HEK293 (cell line): ENCODE measurements at regions not wholly inside any gene's neighbourhood (a gene's known extent, or its start where the extent isn't known, plus 50 kb on each side); places are given as distances from the start of the nearest gene placed in this dataset.

Experiments
- CTCF ChIA-PET: fragments of 350-600 bp; formaldehyde crosslinking; extraction: SDS; loops from one replicate; lab custom pipeline; 2021; ENCODE audit warnings: antibody characterized with exemption; lab: Yijun Ruan, JAX
- POLR2A ChIA-PET: fragments of 300-600 bp; formaldehyde crosslinking; extraction: SDS; loops from one replicate; lab custom pipeline; 2020; ENCODE audit warnings: antibody characterized with exemption, inconsistent platforms; lab: Yijun Ruan, JAX
- H3K27ac ChIP-seq: fragments of 200-500 bp; sonication (Bioruptor generic); 2 replicates; pipeline ENCODE4 v1.5.1; 2014; ENCODE audit warnings: low read depth, low read length, control low read depth, inconsistent platforms; ENCODE audit errors: extremely low read depth
- H3K36me3 ChIP-seq, 2 experiments: fragments of 200-500 bp in 1 of 2; sonication (Bioruptor generic) in 1 of 2; 1 replicate in 1 of 2; 2 replicates in 1 of 2; pipeline ENCODE4 v1.5.1; 2014 to 2017; ENCODE audit warnings: inconsistent platforms in 2 of 2, low read length in 2 of 2; ENCODE audit not compliant: control insufficient read depth in 2 of 2, insufficient read depth in 1 of 2
- H3K4me1 ChIP-seq: fragments of 200-500 bp; sonication (Bioruptor generic); 2 replicates; pipeline ENCODE4 v1.5.1; 2014; ENCODE audit warnings: mild to moderate bottlenecking, low read length, inconsistent platforms; ENCODE audit not compliant: control insufficient read depth, insufficient read depth
- H3K4me3 ChIP-seq: 2 replicates; pipeline ENCODE4 v1.5.1; 2011; ENCODE audit warnings: low read depth, mild to moderate bottlenecking, control low read depth, low read length, moderate library complexity
- H3K9me3 ChIP-seq: fragments of 200-500 bp; sonication (Bioruptor generic); 2 replicates; pipeline ENCODE4 v1.5.1; 2014; ENCODE audit warnings: low read depth, low read length, inconsistent platforms; ENCODE audit not compliant: control insufficient read depth, insufficient read depth
- AEBP2 ChIP-seq: fragments of 450-650 bp; formaldehyde crosslinking; IDR thresholded peaks from 2 replicates; pipeline ENCODE4 v1.5.1; 2016; ENCODE audit warnings: missing biosample characterization, missing genetic modification characterization, borderline replicate concordance
- BCL11A ChIP-seq: fragments of 450-650 bp; formaldehyde crosslinking; IDR thresholded peaks from 2 replicates; pipeline ENCODE4 v1.5.1; 2016; ENCODE audit warnings: low read depth, missing biosample characterization, missing genetic modification characterization
- GLI4 ChIP-seq: fragments of 450-650 bp; formaldehyde crosslinking; IDR thresholded peaks from 2 replicates; pipeline ENCODE4 v1.5.1; 2016; ENCODE audit warnings: missing biosample characterization, missing genetic modification characterization
- MZF1 ChIP-seq: fragments of 450-650 bp; formaldehyde crosslinking; IDR thresholded peaks from 2 replicates; pipeline ENCODE4 v1.5.1; 2017; ENCODE audit warnings: missing biosample characterization, missing genetic modification characterization, borderline replicate concordance
- OVOL3 ChIP-seq: fragments of 450-650 bp; formaldehyde crosslinking; IDR thresholded peaks from 2 replicates; pipeline ENCODE4 v1.5.1; 2016; ENCODE audit warnings: missing biosample characterization, missing genetic modification characterization
- SCRT1 ChIP-seq: fragments of 450-650 bp; formaldehyde crosslinking; IDR thresholded peaks from 2 replicates; pipeline ENCODE4 v1.5.1; 2016; ENCODE audit warnings: missing biosample characterization, missing genetic modification characterization, borderline replicate concordance
- SP3 ChIP-seq: fragments of 450-650 bp; formaldehyde crosslinking; IDR thresholded peaks from 2 replicates; pipeline ENCODE4 v1.5.1; 2016; ENCODE audit warnings: missing biosample characterization, missing genetic modification characterization
- YY2 ChIP-seq: fragments of 450-650 bp; formaldehyde crosslinking; IDR thresholded peaks from 2 replicates; pipeline ENCODE4 v1.5.1; 2016; ENCODE audit warnings: missing biosample characterization, missing genetic modification characterization
- ZBTB20 ChIP-seq: fragments of 450-650 bp; formaldehyde crosslinking; IDR thresholded peaks from 2 replicates; pipeline ENCODE4 v1.5.1; 2016; ENCODE audit warnings: missing biosample characterization, missing genetic modification characterization
- ZBTB6 ChIP-seq: fragments of 450-650 bp; formaldehyde crosslinking; IDR thresholded peaks from 2 replicates; pipeline ENCODE4 v1.5.1; 2017; ENCODE audit warnings: missing biosample characterization, missing genetic modification characterization
- ZFP3 ChIP-seq: fragments of 450-650 bp; formaldehyde crosslinking; IDR thresholded peaks from 2 replicates; pipeline ENCODE4 v1.5.1; 2016; ENCODE audit warnings: low read depth, missing biosample characterization, missing genetic modification characterization
- ZFP69B ChIP-seq: fragments of 450-650 bp; formaldehyde crosslinking; IDR thresholded peaks from 2 replicates; pipeline ENCODE4 v1.5.1; 2016; ENCODE audit warnings: missing biosample characterization, missing genetic modification characterization
- ZIC2 ChIP-seq: fragments of 450-650 bp; formaldehyde crosslinking; IDR thresholded peaks from 2 replicates; pipeline ENCODE4 v1.5.1; 2016; ENCODE audit warnings: missing biosample characterization, missing genetic modification characterization
- ZNF10 ChIP-seq: fragments of 450-650 bp; formaldehyde crosslinking; IDR thresholded peaks from 2 replicates; pipeline ENCODE4 v1.5.1; 2017; ENCODE audit warnings: missing biosample characterization, missing genetic modification characterization
- ZNF114 ChIP-seq: fragments of 450-650 bp; formaldehyde crosslinking; IDR thresholded peaks from 2 replicates; pipeline ENCODE4 v1.5.0; 2017; ENCODE audit warnings: missing biosample characterization, missing genetic modification characterization
- ZNF146 ChIP-seq: fragments of 450-650 bp; formaldehyde crosslinking; IDR thresholded peaks from 2 replicates; pipeline ENCODE4 v1.5.1; 2016; ENCODE audit warnings: missing biosample characterization, missing genetic modification characterization
- ZNF175 ChIP-seq: fragments of 450-650 bp; formaldehyde crosslinking; IDR thresholded peaks from 2 replicates; pipeline ENCODE4 v1.5.1; 2016; ENCODE audit warnings: missing biosample characterization, missing genetic modification characterization
- ZNF221 ChIP-seq: fragments of 450-650 bp; formaldehyde crosslinking; IDR thresholded peaks from 2 replicates; pipeline ENCODE4 v1.5.1; 2017; ENCODE audit warnings: missing biosample characterization, missing genetic modification characterization, borderline replicate concordance
- ZNF239 ChIP-seq: fragments of 450-650 bp; formaldehyde crosslinking; IDR thresholded peaks from 2 replicates; pipeline ENCODE4 v1.5.1; 2016; ENCODE audit warnings: missing biosample characterization, missing genetic modification characterization
- ZNF426 ChIP-seq: fragments of 450-650 bp; formaldehyde crosslinking; IDR thresholded peaks from 2 replicates; pipeline ENCODE4 v1.5.1; 2017; ENCODE audit warnings: missing biosample characterization, missing genetic modification characterization, mild to moderate bottlenecking, inconsistent platforms, moderate library complexity
- ZNF626 ChIP-seq: fragments of 450-650 bp; sonication (Bioruptor Pico); formaldehyde crosslinking; IDR thresholded peaks from 2 replicates; pipeline ENCODE4 v1.5.1; 2018; ENCODE audit warnings: missing biosample characterization, missing genetic modification characterization, inconsistent platforms
- ZNF639 ChIP-seq: fragments of 450-650 bp; formaldehyde crosslinking; IDR thresholded peaks from 2 replicates; pipeline ENCODE4 v1.5.1; 2016; ENCODE audit warnings: missing biosample characterization, missing genetic modification characterization
- ZNF654 ChIP-seq: fragments of 450-650 bp; formaldehyde crosslinking; IDR thresholded peaks from 2 replicates; pipeline ENCODE4 v1.5.1; 2016; ENCODE audit warnings: low read depth, missing biosample characterization, missing genetic modification characterization
- ZNF692 ChIP-seq: fragments of 450-650 bp; formaldehyde crosslinking; IDR thresholded peaks from 2 replicates; pipeline ENCODE4 v1.5.1; 2016; ENCODE audit warnings: missing biosample characterization, missing genetic modification characterization
- ZNF704 ChIP-seq: fragments of 450-650 bp; formaldehyde crosslinking; IDR thresholded peaks from 2 replicates; pipeline ENCODE4 v1.5.1; 2016; ENCODE audit warnings: missing biosample characterization, missing genetic modification characterization

- Histone ChIP-seq H3K9me3 (no peaks in the 10 kb centered on the region), H3K4me3 (no peak overlapping the region), H3K4me1 (no peaks in the 10 kb centered on the region), H3K36me3 (no peaks in the 10 kb centered on the region), H3K27ac (no peak overlapping the region)
- no peak for TF ChIP-seq ZFP3 (tag by site-specific recombination)
- no peak for TF ChIP-seq ZNF10 (tag by site-specific recombination)
- no peak for TF ChIP-seq OVOL3 (tag by site-specific recombination)
- no peak for TF ChIP-seq MZF1 (tag by site-specific recombination)
- no peak for TF ChIP-seq SCRT1 (tag by site-specific recombination)
- TF ChIP-seq ZNF704 (tag by site-specific recombination): no peak
- TF ChIP-seq ZNF426 (tag by site-specific recombination): no peak
- TF ChIP-seq ZNF239: no peak
- TF ChIP-seq ZIC2 (tag by site-specific recombination): no peak
- TF ChIP-seq ZNF221 (tag by site-specific recombination): no peak
- TF ChIP-seq ZNF692 (tag by site-specific recombination): no peak
- no peak for TF ChIP-seq ZBTB20
- no peak for TF ChIP-seq ZFP69B (tag by site-specific recombination)
- TF ChIP-seq ZNF654 (tag by site-specific recombination): no peak
- no peak for TF ChIP-seq ZNF175 (tag by site-specific recombination)
- TF ChIP-seq BCL11A (tag by site-specific recombination): no peak
- TF ChIP-seq YY2 (tag by site-specific recombination): no peak
- ChIA-PET POLR2A (no interaction called here), CTCF (no interaction called here)
Measured at GRCh38 chr2:61722800-61723199, 131.1 kb downstream of the FAM161A start.

GRCh38 chr2:61722318-61722717, 131.5 kb downstream of the FAM161A start:
- TF ChIP-seq ZNF146 (tag by site-specific recombination) (no peak), YY2 (tag by site-specific recombination) (no peak)
- Histone ChIP-seq H3K9me3 (no peaks in the 10 kb centered on the region), H3K4me3 (no peak overlapping the region), H3K27ac (no peak overlapping the region), H3K36me3 (no peaks in the 10 kb centered on the region), H3K4me1 (no peaks in the 10 kb centered on the region)
- POLR2A ChIA-PET: no interaction called here
- CTCF ChIA-PET: interaction anchor here (0.5 kb wide), 1 partner anchor 64 kb away, joined by 3 read pairs; no protein-coding TSS in a partner anchor

- CTCF ChIA-PET: interaction anchor here (0.6 to 1.1 kb wide), 3 partner anchors 14 to 203 kb away, joined by 3 to 5 read pairs (median 4); no protein-coding TSS in a partner anchor
- no peak overlapping the region for H3K4me3 ChIP-seq
- no peaks in the 10 kb centered on the region for H3K4me1 ChIP-seq
- H3K27ac ChIP-seq: no peak overlapping the region
- H3K36me3 ChIP-seq: no peaks in the 10 kb centered on the region
- no peaks in the 10 kb centered on the region for H3K9me3 ChIP-seq
- POLR2A ChIA-PET: interaction anchor here (0.6 kb wide), 1 partner anchor 20 kb away, joined by 4 read pairs; no protein-coding TSS in a partner anchor
- TF ChIP-seq AEBP2 (tag by site-specific recombination): no peak
- TF ChIP-seq SP3 (tag by site-specific recombination): no peak
- TF ChIP-seq ZNF626 (tag by site-specific recombination): no peak
- TF ChIP-seq ZNF639 (tag by site-specific recombination): no peak
- TF ChIP-seq ZNF114 (tag by site-specific recombination): no peak
- TF ChIP-seq ZBTB6 (tag by site-specific recombination): no peak
- TF ChIP-seq GLI4 (tag by site-specific recombination): no peak
- no peak for TF ChIP-seq ZBTB20
Measured at GRCh38 chr2:61721382-61721781, 132.5 kb downstream of the FAM161A start.
